MM.1S (cell line): ENCODE measurements at regions not wholly inside any gene's neighbourhood (a gene's known extent, or its start where the extent isn't known, plus 50 kb on each side); places are given as distances from the start of the nearest gene placed in this dataset.

Experiments used
- DNase-seq: peaks from one replicate; pipeline ENCODE4 v3.0.0-alpha.2; 2015
- H2AFZ ChIP-seq: fragments of 300-600 bp; sonication (generic); 2 replicates; pipeline ENCODE4 v1.6.0; 2016; ENCODE audit warnings: antibody characterized with exemption, low read length
- H3F3A ChIP-seq: fragments of 300-600 bp; sonication (generic); 2 replicates; pipeline ENCODE4 v1.6.1; 2016; ENCODE audit warnings: mild to moderate bottlenecking, antibody characterized with exemption, low read length, moderate library complexity, mixed read lengths; ENCODE audit not compliant: insufficient read depth
- H3K27ac ChIP-seq: fragments of 300-600 bp; sonication (generic); 2 replicates; pipeline ENCODE4 v1.5.1; 2016; ENCODE audit warnings: mild to moderate bottlenecking, low read length
- H3K27me3 ChIP-seq: fragments of 300-600 bp; sonication (generic); replicated peaks from 2 replicates; pipeline ENCODE4 v1.6.0; 2016; ENCODE audit warnings: low read length; ENCODE audit not compliant: insufficient read depth
- H3K36me3 ChIP-seq: fragments of 300-600 bp; sonication (generic); replicated peaks from 2 replicates; pipeline ENCODE4 v1.6.1; 2016; ENCODE audit warnings: mild to moderate bottlenecking, low read length, mixed read lengths; ENCODE audit not compliant: insufficient read depth
- H3K4me1 ChIP-seq: fragments of 300-600 bp; sonication (generic); 2 replicates; pipeline ENCODE4 v1.6.1; 2016; ENCODE audit warnings: low read length, mixed read lengths
- H3K4me2 ChIP-seq: fragments of 300-600 bp; sonication (generic); 2 replicates; pipeline ENCODE4 v1.6.0; 2016; ENCODE audit warnings: low read depth, low read length
- H3K4me3 ChIP-seq: fragments of 300-600 bp; sonication (generic); 2 replicates; pipeline ENCODE4 v1.5.1; 2016; ENCODE audit warnings: low read length, mixed read lengths
- H3K79me2 ChIP-seq: fragments of 300-600 bp; sonication (generic); 2 replicates; pipeline ENCODE4 v1.6.1; 2016; ENCODE audit warnings: mixed run types, low read length, mixed read lengths
- H3K9ac ChIP-seq: fragments of 300-600 bp; sonication (generic); 2 replicates; pipeline ENCODE4 v1.6.1; 2016; ENCODE audit warnings: low read length, mixed read lengths
- H3K9me2 ChIP-seq: fragments of 300-600 bp; sonication (generic); replicated peaks from 2 replicates; pipeline ENCODE4 v1.6.1; 2016; ENCODE audit warnings: mild to moderate bottlenecking, low read length, mixed read lengths; ENCODE audit not compliant: insufficient read depth
- H3K9me3 ChIP-seq: fragments of 300-600 bp; sonication (generic); replicated peaks from 2 replicates; pipeline ENCODE4 v1.6.1; 2016; ENCODE audit warnings: mild to moderate bottlenecking, low read length, mixed read lengths; ENCODE audit not compliant: insufficient read depth
- H4K20me1 ChIP-seq: fragments of 300-600 bp; sonication (generic); 2 replicates; pipeline ENCODE4 v1.6.1; 2016; ENCODE audit warnings: mild to moderate bottlenecking, low read length, moderate library complexity, mixed read lengths; ENCODE audit not compliant: insufficient read depth
- CTCF ChIP-seq: fragments of 300-600 bp; sonication (generic); IDR thresholded peaks from 2 replicates; pipeline ENCODE4 v1.5.1; 2016; ENCODE audit warnings: antibody characterized with exemption, low read length, mixed read lengths
- EZH2 ChIP-seq: fragments of 300-600 bp; sonication (generic); optimal IDR thresholded peaks from 2 replicates; pipeline ENCODE3; 2017; ENCODE audit warnings: low read depth, mild to moderate bottlenecking, antibody characterized with exemption, low read length, mixed read lengths
- EZH2phosphoT487 ChIP-seq: fragments of 300-600 bp; sonication (generic); IDR thresholded peaks from 2 replicates; pipeline ENCODE4 v1.6.1; 2018; ENCODE audit warnings: antibody characterized with exemption, low read length

- no peaks in the 10 kb centered on the region for H3K4me1 ChIP-seq
- H3K9ac ChIP-seq: no peak overlapping the region
- no peak overlapping the region for H3K4me2 ChIP-seq
- no peaks in the 10 kb centered on the region for H3K9me2 ChIP-seq
- H3K27me3 ChIP-seq: no peaks in the 10 kb centered on the region
- H4K20me1 ChIP-seq: no peaks in the 10 kb centered on the region
- no peak overlapping the region for H2AFZ ChIP-seq
- no peaks in the 10 kb centered on the region for H3F3A ChIP-seq
- H3K36me3 ChIP-seq: no peaks in the 10 kb centered on the region
- H3K27ac ChIP-seq: no peak overlapping the region
- TF ChIP-seq EZH2 (no peak), CTCF (no peak), EZH2phosphoT487 (no peak)
- no peak for DNase-seq
- H3K79me2 ChIP-seq: no peaks in the 10 kb centered on the region
- no peak overlapping the region for H3K4me3 ChIP-seq
- no peaks in the 10 kb centered on the region for H3K9me3 ChIP-seq
These were observed 82.1 kb upstream of the COL21A1 start for GRCh38 chr6:56329271-56330050.

GRCh38 chr6:56328728-56329090, 81.3 kb upstream of the COL21A1 start:
- DNase-seq: no peak
- H3K4me1 ChIP-seq: no peaks in the 10 kb centered on the region
- H4K20me1 ChIP-seq: no peaks in the 10 kb centered on the region
- no peaks in the 10 kb centered on the region for H3K36me3 ChIP-seq
- no peaks in the 10 kb centered on the region for H3K9me2 ChIP-seq
- no peak overlapping the region for H3K4me3 ChIP-seq
- H3F3A ChIP-seq: no peaks in the 10 kb centered on the region
- H3K79me2 ChIP-seq: no peaks in the 10 kb centered on the region
- no peak for TF ChIP-seq CTCF
- no peak for TF ChIP-seq EZH2
- TF ChIP-seq EZH2phosphoT487: no peak
- H2AFZ ChIP-seq: no peak overlapping the region
- H3K27me3 ChIP-seq: no peaks in the 10 kb centered on the region
- H3K9ac ChIP-seq: no peak overlapping the region
- no peaks in the 10 kb centered on the region for H3K9me3 ChIP-seq
- H3K4me2 ChIP-seq: no peak overlapping the region
- no peak overlapping the region for H3K27ac ChIP-seq

GRCh38 chr6:56327946-56328727, 80.8 kb upstream of the COL21A1 start:
- DNase-seq: no peak
- Histone ChIP-seq H3K27me3 (no peaks in the 10 kb centered on the region), H3K79me2 (no peaks in the 10 kb centered on the region), H3K4me1 (no peaks in the 10 kb centered on the region), H3F3A (no peaks in the 10 kb centered on the region), H3K27ac (no peak overlapping the region), H3K36me3 (no peaks in the 10 kb centered on the region), H3K4me3 (no peak overlapping the region), H3K9me3 (no peaks in the 10 kb centered on the region), H3K9me2 (no peaks in the 10 kb centered on the region), H2AFZ (no peak overlapping the region), H3K4me2 (no peak overlapping the region), H4K20me1 (no peaks in the 10 kb centered on the region), H3K9ac (no peak overlapping the region)
- TF ChIP-seq EZH2 (no peak), CTCF (no peak), EZH2phosphoT487 (no peak)
